ENCODE measurements at regions not wholly inside any gene's neighbourhood (a gene's known extent, or its start where the extent isn't known, plus 50 kb on each side); places are given as distances from the start of the nearest gene placed in this dataset.

DNA sequence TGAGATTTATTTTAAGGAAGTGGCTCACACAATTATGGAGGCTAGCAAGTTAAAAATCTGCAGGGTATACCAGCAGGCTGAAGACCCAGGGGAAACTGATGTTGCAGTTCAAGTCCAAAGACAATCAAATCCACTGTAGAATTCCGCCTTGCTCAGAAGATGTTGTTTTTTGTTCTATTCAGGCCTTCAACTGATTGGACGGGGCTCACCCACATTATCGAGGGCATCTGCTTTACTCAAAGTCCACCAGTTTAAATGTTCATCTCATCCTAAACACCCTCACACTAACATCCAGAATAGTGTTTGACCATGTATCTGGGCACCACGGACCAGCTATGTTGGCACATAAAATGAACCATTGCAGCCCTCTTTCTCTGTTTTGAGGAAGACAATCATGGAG is 211.2 kb upstream of the GPR26 start:
- TF ChIP-seq ZNF10 (tag by site-specific recombination; IDR thresholded peaks at IDR 0.05) (peak; percentile 81), ZNF433 (tag by site-specific recombination; IDR thresholded peaks at IDR 0.05; ENCODE audit: low read depth) (no peak)
- POLR2A ChIA-PET = no interaction called here
- CTCF ChIA-PET = no interaction called here
- no peaks in the 10 kb centered on the region for H3K36me3 ChIP-seq (ENCODE audit: control insufficient read depth in 2 of 2, insufficient read depth in 1 of 2, low read length in 2 of 2)
- H3K9me3 ChIP-seq (ENCODE audit: control insufficient read depth, insufficient read depth, low read depth, low read length) = no peaks in the 10 kb centered on the region
- no peak overlapping the region for H3K4me3 ChIP-seq (ENCODE audit: low read depth, low read length)
- H3K4me1 ChIP-seq (ENCODE audit: control insufficient read depth, insufficient read depth, low read length) = no peaks in the 10 kb centered on the region
- H3K27ac ChIP-seq (ENCODE audit: extremely low read depth, low read depth, low read length) = no peak overlapping the region

- no peaks in the 10 kb centered on the region for H3K9me3 ChIP-seq (ENCODE audit: control insufficient read depth, insufficient read depth, low read depth, low read length)
- no peaks in the 10 kb centered on the region for H3K36me3 ChIP-seq (ENCODE audit: control insufficient read depth in 2 of 2, insufficient read depth in 1 of 2, low read length in 2 of 2)
- CTCF ChIA-PET = no interaction called here
- TF ChIP-seq KLF1 (tag by site-specific recombination; IDR thresholded peaks at IDR 0.05) = no peak
- no peak for TF ChIP-seq ZNF529 (tag by site-specific recombination; IDR thresholded peaks at IDR 0.05; ENCODE audit: insufficient replicate concordance)
- no peak for TF ChIP-seq ZNF704 (tag by site-specific recombination; IDR thresholded peaks at IDR 0.05)
- no peak for TF ChIP-seq CTCF (tag by site-specific recombination; IDR thresholded peaks at IDR 0.05)
- TF ChIP-seq PATZ1 (tag by site-specific recombination; IDR thresholded peaks at IDR 0.05) = no peak
- no peak for TF ChIP-seq ZNF658 (tag by site-specific recombination; IDR thresholded peaks at IDR 0.05)
- no peak for TF ChIP-seq ZNF623 (tag by site-specific recombination; IDR thresholded peaks at IDR 0.05)
- no peak for TF ChIP-seq ZNF768 (tag by site-specific recombination; IDR thresholded peaks at IDR 0.05)
- TF ChIP-seq, protein P1, sequence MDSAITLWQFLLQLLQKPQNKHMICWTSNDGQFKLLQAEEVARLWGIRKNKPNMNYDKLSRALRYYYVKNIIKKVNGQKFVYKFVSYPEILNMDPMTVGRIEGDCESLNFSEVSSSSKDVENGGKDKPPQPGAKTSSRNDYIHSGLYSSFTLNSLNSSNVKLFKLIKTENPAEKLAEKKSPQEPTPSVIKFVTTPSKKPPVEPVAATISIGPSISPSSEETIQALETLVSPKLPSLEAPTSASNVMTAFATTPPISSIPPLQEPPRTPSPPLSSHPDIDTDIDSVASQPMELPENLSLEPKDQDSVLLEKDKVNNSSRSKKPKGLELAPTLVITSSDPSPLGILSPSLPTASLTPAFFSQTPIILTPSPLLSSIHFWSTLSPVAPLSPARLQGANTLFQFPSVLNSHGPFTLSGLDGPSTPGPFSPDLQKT (IDR thresholded peaks at IDR 0.05; ENCODE audit: borderline replicate concordance, low read depth, low read length) = no peak
- H3K4me1 ChIP-seq (ENCODE audit: control insufficient read depth, insufficient read depth, low read length) = no peaks in the 10 kb centered on the region
- no peak overlapping the region for H3K4me3 ChIP-seq (ENCODE audit: low read depth, low read length)
- POLR2A ChIA-PET = no interaction called here
- no peak overlapping the region for H3K27ac ChIP-seq (ENCODE audit: extremely low read depth, low read depth, low read length)
Observed at GRCh38 chr10:123455861-123456260, 210.3 kb upstream of the GPR26 start.

DNA sequence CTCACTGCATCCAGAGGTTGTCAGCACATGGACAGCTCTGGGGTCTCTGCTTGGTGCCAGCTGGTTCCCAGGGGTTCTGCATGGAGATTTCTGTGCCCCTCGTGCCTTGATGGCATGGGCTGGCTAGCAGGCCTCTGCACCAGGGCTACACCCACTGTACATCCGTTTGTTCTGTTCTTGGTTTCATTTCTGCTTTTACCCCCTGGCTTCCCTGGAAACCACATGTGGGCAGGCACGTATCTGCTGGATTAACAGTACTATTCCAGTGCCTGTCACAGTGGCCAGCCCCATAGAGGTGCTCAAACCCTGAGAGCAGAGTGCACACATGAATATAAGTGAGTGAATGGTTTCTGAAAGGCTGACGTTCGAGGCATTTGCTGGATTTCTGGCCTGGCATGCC is 207.2 kb upstream of the GPR26 start:
- H3K9me3 ChIP-seq (ENCODE audit: control insufficient read depth, insufficient read depth, low read depth, low read length) = no peaks in the 10 kb centered on the region
- no peaks in the 10 kb centered on the region for H3K36me3 ChIP-seq (ENCODE audit: control insufficient read depth in 2 of 2, insufficient read depth in 1 of 2, low read length in 2 of 2)
- POLR2A ChIA-PET = no interaction called here
- CTCF ChIA-PET = no interaction called here
- no peak overlapping the region for H3K27ac ChIP-seq (ENCODE audit: extremely low read depth, low read depth, low read length)
- no peak overlapping the region for H3K4me3 ChIP-seq (ENCODE audit: low read depth, low read length)
- no peaks in the 10 kb centered on the region for H3K4me1 ChIP-seq (ENCODE audit: control insufficient read depth, insufficient read depth, low read length)
- TF ChIP-seq ZNF169 (tag by site-specific recombination; IDR thresholded peaks at IDR 0.05) = no peak
- no peak for TF ChIP-seq ZNF138 (tag by site-specific recombination; IDR thresholded peaks at IDR 0.05; ENCODE audit: borderline replicate concordance)
- no peak for TF ChIP-seq KLF10 (tag by site-specific recombination; IDR thresholded peaks at IDR 0.05)
- TF ChIP-seq KLF9 (tag by site-specific recombination; IDR thresholded peaks at IDR 0.05; ENCODE audit: low read depth) = no peak
- TF ChIP-seq KLF1 (tag by site-specific recombination; IDR thresholded peaks at IDR 0.05) = no peak
- no peak for TF ChIP-seq ZNF529 (tag by site-specific recombination; IDR thresholded peaks at IDR 0.05; ENCODE audit: insufficient replicate concordance)
- TF ChIP-seq, protein P2, sequence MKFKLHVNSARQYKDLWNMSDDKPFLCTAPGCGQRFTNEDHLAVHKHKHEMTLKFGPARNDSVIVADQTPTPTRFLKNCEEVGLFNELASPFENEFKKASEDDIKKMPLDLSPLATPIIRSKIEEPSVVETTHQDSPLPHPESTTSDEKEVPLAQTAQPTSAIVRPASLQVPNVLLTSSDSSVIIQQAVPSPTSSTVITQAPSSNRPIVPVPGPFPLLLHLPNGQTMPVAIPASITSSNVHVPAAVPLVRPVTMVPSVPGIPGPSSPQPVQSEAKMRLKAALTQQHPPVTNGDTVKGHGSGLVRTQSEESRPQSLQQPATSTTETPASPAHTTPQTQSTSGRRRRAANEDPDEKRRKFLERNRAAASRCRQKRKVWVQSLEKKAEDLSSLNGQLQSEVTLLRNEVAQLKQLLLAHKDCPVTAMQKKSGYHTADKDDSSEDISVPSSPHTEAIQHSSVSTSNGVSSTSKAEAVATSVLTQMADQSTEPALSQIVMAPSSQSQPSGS (tag by site-specific recombination; IDR thresholded peaks at IDR 0.05; ENCODE audit: low read depth) = no peak
- TF ChIP-seq ZNF768 (tag by site-specific recombination; IDR thresholded peaks at IDR 0.05) = no peak
- TF ChIP-seq, protein P3, sequence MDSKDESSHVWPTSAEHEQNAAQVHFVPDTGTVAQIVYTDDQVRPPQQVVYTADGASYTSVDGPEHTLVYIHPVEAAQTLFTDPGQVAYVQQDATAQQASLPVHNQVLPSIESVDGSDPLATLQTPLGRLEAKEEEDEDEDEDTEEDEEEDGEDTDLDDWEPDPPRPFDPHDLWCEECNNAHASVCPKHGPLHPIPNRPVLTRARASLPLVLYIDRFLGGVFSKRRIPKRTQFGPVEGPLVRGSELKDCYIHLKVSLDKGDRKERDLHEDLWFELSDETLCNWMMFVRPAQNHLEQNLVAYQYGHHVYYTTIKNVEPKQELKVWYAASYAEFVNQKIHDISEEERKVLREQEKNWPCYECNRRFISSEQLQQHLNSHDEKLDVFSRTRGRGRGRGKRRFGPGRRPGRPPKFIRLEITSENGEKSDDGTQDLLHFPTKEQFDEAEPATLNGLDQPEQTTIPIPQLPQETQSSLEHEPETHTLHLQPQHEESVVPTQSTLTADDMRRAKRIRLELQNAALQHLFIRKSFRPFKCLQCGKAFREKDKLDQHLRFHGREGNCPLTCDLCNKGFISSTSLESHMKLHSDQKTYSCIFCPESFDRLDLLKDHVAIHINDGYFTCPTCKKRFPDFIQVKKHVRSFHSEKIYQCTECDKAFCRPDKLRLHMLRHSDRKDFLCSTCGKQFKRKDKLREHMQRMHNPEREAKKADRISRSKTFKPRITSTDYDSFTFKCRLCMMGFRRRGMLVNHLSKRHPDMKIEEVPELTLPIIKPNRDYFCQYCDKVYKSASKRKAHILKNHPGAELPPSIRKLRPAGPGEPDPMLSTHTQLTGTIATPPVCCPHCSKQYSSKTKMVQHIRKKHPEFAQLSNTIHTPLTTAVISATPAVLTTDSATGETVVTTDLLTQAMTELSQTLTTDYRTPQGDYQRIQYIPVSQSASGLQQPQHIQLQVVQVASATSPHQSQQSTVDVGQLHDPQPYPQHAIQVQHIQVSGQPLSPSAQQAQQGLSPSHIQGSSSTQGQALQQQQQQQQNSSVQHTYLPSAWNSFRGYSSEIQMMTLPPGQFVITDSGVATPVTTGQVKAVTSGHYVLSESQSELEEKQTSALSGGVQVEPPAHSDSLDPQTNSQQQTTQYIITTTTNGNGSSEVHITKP (tag by site-specific recombination; IDR thresholded peaks at IDR 0.05) = no peak
- no peak for TF ChIP-seq ZNF624 (tag by site-specific recombination; IDR thresholded peaks at IDR 0.05)
- TF ChIP-seq ZNF510 (tag by site-specific recombination; IDR thresholded peaks at IDR 0.05; ENCODE audit: insufficient replicate concordance) = no peak
- no peak for TF ChIP-seq KLF7 (tag by site-specific recombination; IDR thresholded peaks at IDR 0.05; ENCODE audit: borderline replicate concordance)
- TF ChIP-seq GLIS2 (tag by site-specific recombination; IDR thresholded peaks at IDR 0.05) = no peak

Measured in HEK293 (cell line).